B cell (primary cell): ENCODE measurements at regions not wholly inside any gene's neighbourhood (a gene's known extent, or its start where the extent isn't known, plus 50 kb on each side); places are given as distances from the start of the nearest gene placed in this dataset.

Source experiments
- ATAC-seq: fragments of 200-7000 bp; cut with Tn5 transposase; one replicate; pipeline ENCODE4 v1.10.0; 2021; ENCODE audit warnings: low read depth, mild to moderate bottlenecking, moderate number of reproducible peaks, moderate library complexity
- CTCF ChIA-PET: fragments of 350-600 bp; sonication (Branson Sonifier 250); formaldehyde crosslinking; loops from one replicate; lab custom pipeline; 2021; ENCODE audit warnings: antibody characterized with exemption, inconsistent platforms; lab: Charles Lee
- POLR2A ChIA-PET: fragments of 350-600 bp; sonication (Branson Sonifier 250); formaldehyde crosslinking; loops from one replicate; lab custom pipeline; 2021; ENCODE audit warnings: antibody characterized with exemption; lab: Charles Lee
- DNase-seq: peaks from one replicate; pipeline ENCODE4 v3.0.0; 2013
- H2AFZ ChIP-seq: 2 replicates; pipeline ENCODE4 v1.6.1; 2012; ENCODE audit warnings: mild to moderate bottlenecking, low read depth, low read length; ENCODE audit not compliant: insufficient read depth, poor library complexity, severe bottlenecking
- H3K27ac ChIP-seq, 2 donors: 1 replicate in 1 of 2; 2 replicates in 1 of 2; pipeline ENCODE4 v1.5.1; 2012 to 2013; ENCODE audit warnings: low read length in 2 of 2, mild to moderate bottlenecking in 2 of 2, moderate library complexity in 1 of 2
- H3K27me3 ChIP-seq, 4 experiments: fragments of 200-600 bp in 1 of 4; sonication (generic) in 1 of 4; replicated peaks in 1 of 4; 1 replicate in 2 of 4; 2 replicates in 2 of 4; pipeline versions ENCODE4 v1.6.1 to v1.7.0; 2013 to 2016; ENCODE audit warnings: low read length in 3 of 4, mild to moderate bottlenecking in 2 of 4, mixed read lengths in 1 of 4, moderate library complexity in 1 of 4; ENCODE audit not compliant: insufficient read depth in 4 of 4, control insufficient read depth in 3 of 4; ENCODE audit errors: control extremely low read depth in 1 of 4
- H3K36me3 ChIP-seq, 2 experiments: replicated peaks in 1 of 2; 1 replicate in 1 of 2; 2 replicates in 1 of 2; pipeline versions ENCODE4 v1.6.1 to v1.7.1; 2013; ENCODE audit warnings: low read length in 1 of 2; ENCODE audit not compliant: insufficient read depth in 2 of 2, control insufficient read depth in 1 of 2; ENCODE audit errors: control extremely low read depth in 1 of 2, extremely low read depth in 1 of 2
- H3K4me1 ChIP-seq, 2 donors: fragments of 200-600 bp in 1 of 2; sonication (generic) in 1 of 2; 1 replicate in 1 of 2; 2 replicates in 1 of 2; pipeline versions ENCODE4 v1.5.1 to v1.6.1; 2013 to 2017; ENCODE audit warnings: low read length in 2 of 2; ENCODE audit not compliant: control insufficient read depth in 2 of 2, insufficient read depth in 2 of 2
- H3K4me2 ChIP-seq: replicated peaks from 2 replicates; pipeline ENCODE3; 2012; ENCODE audit warnings: mild to moderate bottlenecking, low read depth, low read length; ENCODE audit not compliant: poor library complexity, severe bottlenecking
- H3K4me3 ChIP-seq, 5 experiments: fragments of 200-600 bp in 1 of 5; sonication (generic) in 1 of 5; 1 replicate in 3 of 5; 2 replicates in 2 of 5; pipeline versions ENCODE4 v1.5.1 to v1.7.0; 2011 to 2016; ENCODE audit warnings: low read length in 4 of 5, mild to moderate bottlenecking in 4 of 5, low read depth in 2 of 5, control low read depth in 1 of 5, moderate library complexity in 1 of 5; ENCODE audit not compliant: insufficient read depth in 1 of 5; ENCODE audit errors: control extremely low read depth in 1 of 5, extremely low read depth in 1 of 5
- H3K79me2 ChIP-seq: fragments of 200-600 bp; sonication (generic); one replicate; pipeline ENCODE4 v1.6.0; 2016; ENCODE audit warnings: low read length; ENCODE audit not compliant: control insufficient read depth, insufficient read depth
- H3K9ac ChIP-seq: fragments of 200-600 bp; sonication (generic); 2 replicates; pipeline ENCODE4 v1.6.1; 2017; ENCODE audit warnings: mild to moderate bottlenecking, low read length, moderate library complexity
- H3K9me3 ChIP-seq, 3 donors: one replicate each; pipeline versions ENCODE4 v1.6.1 to v1.7.1; 2013; ENCODE audit warnings: low read length in 2 of 3; ENCODE audit not compliant: control insufficient read depth in 2 of 3, insufficient read depth in 1 of 3; ENCODE audit errors: control extremely low read depth in 1 of 3
- H4K20me1 ChIP-seq: 2 replicates; pipeline ENCODE4 v1.6.0; 2012; ENCODE audit warnings: mild to moderate bottlenecking, low read length; ENCODE audit not compliant: insufficient read depth, control insufficient read depth, poor library complexity, severe bottlenecking
- H3K27ac Mint-ChIP-seq: one replicate; pipeline ENCODE4 v1.8.0; 2021; ENCODE audit warnings: mixed read lengths
- H3K27me3 Mint-ChIP-seq: one replicate; pipeline ENCODE4 v1.8.0; 2021; ENCODE audit warnings: mixed read lengths
- H3K4me1 Mint-ChIP-seq: one replicate; pipeline ENCODE4 v1.8.0; 2021; ENCODE audit warnings: mixed read lengths
- H3K4me3 Mint-ChIP-seq: one replicate; pipeline ENCODE4 v1.8.0; 2021; ENCODE audit warnings: mixed read lengths
- H3K9me3 Mint-ChIP-seq: one replicate; pipeline ENCODE4 v1.8.0; 2022; ENCODE audit warnings: mixed read lengths; ENCODE audit not compliant: insufficient read depth
- EZH2 ChIP-seq: IDR thresholded peaks from 2 replicates; pipeline ENCODE4 v1.6.1; 2012; ENCODE audit warnings: borderline replicate concordance, low read depth, mild to moderate bottlenecking, moderate library complexity, low read length; ENCODE audit not compliant: insufficient read depth, poor library complexity, severe bottlenecking
- WGBS: methylation state at CpG from one replicate; pipeline ENCODE4 v1.1.5; 2013; ENCODE audit warnings: missing lambda C conversion rate; ENCODE audit not compliant: insufficient coverage; 5-methylcytosine and 5-hydroxymethylcytosine counted together
- intact Hi-C: fragments of 100-400 bp; cut with micrococcal nuclease; formaldehyde crosslinking; loops from one replicate; pipeline ENCODE4 v1.10.0; 2022
- TF ChIP-seq, protein P1 (sequence below): fragments of 200-600 bp; IDR thresholded peaks from one replicate; pipeline ENCODE4 v1.8.0; 2022; ENCODE audit warnings: antibody characterized with exemption, mild to moderate bottlenecking

DNA sequence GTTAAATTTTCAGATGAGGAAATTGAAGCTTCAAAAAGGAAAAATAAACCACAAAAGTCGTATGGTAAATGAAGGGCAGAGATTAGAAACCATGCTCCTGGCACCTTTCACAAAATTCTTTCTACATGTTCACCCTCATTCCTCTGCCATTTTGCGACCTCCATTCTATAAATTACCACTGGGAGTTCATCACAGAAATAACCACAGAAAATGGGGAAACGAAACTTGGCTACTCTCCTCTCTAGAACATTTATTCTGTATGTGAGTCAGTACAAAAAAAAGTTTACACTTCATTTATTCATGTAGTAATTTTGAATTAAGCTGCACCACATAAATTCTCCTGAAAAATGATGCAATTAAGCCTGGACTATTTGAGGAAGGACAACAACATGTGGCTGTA lies 320.9 kb upstream of the C1orf87 start:
- CTCF ChIA-PET, result no interaction called here
- no peaks in the 10 kb centered on the region for H3K27me3 Mint-ChIP-seq

DNA sequence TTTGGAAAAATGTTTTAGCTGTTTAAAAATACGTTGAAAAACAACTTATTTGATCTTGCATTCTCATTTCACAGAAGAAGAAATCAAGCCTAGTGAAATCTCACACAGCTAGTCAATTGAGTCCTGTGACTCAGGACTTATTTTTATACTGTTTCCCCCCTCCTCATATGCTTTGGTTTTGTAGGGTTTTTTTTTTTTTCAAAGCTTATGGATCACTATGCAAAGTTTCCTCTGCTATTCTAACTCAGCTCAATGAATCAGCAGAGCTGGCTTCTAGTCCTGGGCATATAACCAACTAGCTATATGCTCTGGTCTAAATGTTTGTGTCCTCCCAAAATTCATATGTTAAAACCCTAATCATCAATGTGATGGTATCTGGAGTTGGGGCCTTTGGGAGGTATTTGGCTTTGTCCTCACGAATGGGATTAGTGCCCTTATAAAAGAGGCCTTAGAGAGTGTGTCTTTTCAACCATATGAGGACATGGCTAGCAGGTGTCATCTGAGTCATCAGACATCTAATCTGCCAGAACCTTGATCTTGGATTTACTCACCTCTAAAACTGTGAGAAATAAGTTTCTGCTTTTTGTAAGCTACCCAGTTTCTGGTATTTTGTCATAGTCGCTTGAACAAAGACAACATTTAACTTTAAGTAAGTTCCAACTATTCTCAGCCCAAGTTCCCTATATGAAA lies 317.2 kb upstream of the C1orf87 start:
- WGBS, result no CpG with 5 or more reads among the region's 3 CpGs
- Mint-ChIP-seq H3K27me3 (no peaks in the 10 kb centered on the region), H3K4me1 (peaks cover 4% of the 10 kb centered on the region), H3K4me3 (no peak overlapping the region), H3K9me3 (no peaks in the 10 kb centered on the region), H3K27ac (no peak overlapping the region)
- ChIA-PET CTCF (no interaction called here), POLR2A (no interaction called here)
- Histone ChIP-seq H3K36me3 (no peaks in the 10 kb centered on the region), H3K79me2 (no peaks in the 10 kb centered on the region), H2AFZ (no peak overlapping the region), H3K9me3 (no peaks in the 10 kb centered on the region), H4K20me1 (no peaks in the 10 kb centered on the region), H3K27ac (no peak overlapping the region), H3K4me3 (no peak overlapping the region), H3K4me2 (no peak overlapping the region), H3K9ac (no peak overlapping the region), H3K4me1 (no peaks in the 10 kb centered on the region), H3K27me3 (no peaks in the 10 kb centered on the region)
- DNase-seq, result no peak
- no peak for TF ChIP-seq EZH2
- TF ChIP-seq, protein P1, sequence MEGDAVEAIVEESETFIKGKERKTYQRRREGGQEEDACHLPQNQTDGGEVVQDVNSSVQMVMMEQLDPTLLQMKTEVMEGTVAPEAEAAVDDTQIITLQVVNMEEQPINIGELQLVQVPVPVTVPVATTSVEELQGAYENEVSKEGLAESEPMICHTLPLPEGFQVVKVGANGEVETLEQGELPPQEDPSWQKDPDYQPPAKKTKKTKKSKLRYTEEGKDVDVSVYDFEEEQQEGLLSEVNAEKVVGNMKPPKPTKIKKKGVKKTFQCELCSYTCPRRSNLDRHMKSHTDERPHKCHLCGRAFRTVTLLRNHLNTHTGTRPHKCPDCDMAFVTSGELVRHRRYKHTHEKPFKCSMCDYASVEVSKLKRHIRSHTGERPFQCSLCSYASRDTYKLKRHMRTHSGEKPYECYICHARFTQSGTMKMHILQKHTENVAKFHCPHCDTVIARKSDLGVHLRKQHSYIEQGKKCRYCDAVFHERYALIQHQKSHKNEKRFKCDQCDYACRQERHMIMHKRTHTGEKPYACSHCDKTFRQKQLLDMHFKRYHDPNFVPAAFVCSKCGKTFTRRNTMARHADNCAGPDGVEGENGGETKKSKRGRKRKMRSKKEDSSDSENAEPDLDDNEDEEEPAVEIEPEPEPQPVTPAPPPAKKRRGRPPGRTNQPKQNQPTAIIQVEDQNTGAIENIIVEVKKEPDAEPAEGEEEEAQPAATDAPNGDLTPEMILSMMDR, result no peak
- no peak for ATAC-seq
- intact Hi-C loops, result no loop called here

More for the DNA sequence above, 320.9 kb upstream of the C1orf87 start:
- H3K27me3 ChIP-seq, result no peaks in the 10 kb centered on the region
- intact Hi-C loops, result no loop called here
- H2AFZ ChIP-seq, result no peak overlapping the region
- H3K27ac Mint-ChIP-seq, result no peak overlapping the region
- H3K9me3 ChIP-seq, result no peaks in the 10 kb centered on the region
- no peaks in the 10 kb centered on the region for H3K36me3 ChIP-seq
- no CpG with 5 or more reads among the region's 3 CpGs for WGBS
- ATAC-seq (no peak), DNase-seq (no peak)
- no peak overlapping the region for H3K27ac ChIP-seq
- peaks cover 4% of the 10 kb centered on the region for H3K4me1 Mint-ChIP-seq
- no peaks in the 10 kb centered on the region for H3K9me3 Mint-ChIP-seq
- H3K4me3 ChIP-seq, result no peak overlapping the region
- H3K79me2 ChIP-seq, result no peaks in the 10 kb centered on the region
- no peak overlapping the region for H3K4me3 Mint-ChIP-seq
- no peaks in the 10 kb centered on the region for H4K20me1 ChIP-seq
- no peak overlapping the region for H3K9ac ChIP-seq
- H3K4me1 ChIP-seq, result no peaks in the 10 kb centered on the region
- POLR2A ChIA-PET, result no interaction called here
- no peak overlapping the region for H3K4me2 ChIP-seq
- no peak for TF ChIP-seq EZH2
- TF ChIP-seq, protein P1, result no peak
